Vagina (tissue), 2 donors: ENCODE measurements at regions not wholly inside any gene's neighbourhood (a gene's known extent, or its start where the extent isn't known, plus 50 kb on each side); places are given as distances from the start of the nearest gene placed in this dataset.

Source experiments
- POLR2A ChIP-seq, 2 donors: fragments of 450-650 bp; IDR thresholded peaks; one replicate each; pipeline ENCODE4 v1.6.1; 2017; ENCODE audit warnings: antibody characterized with exemption in 2 of 2, mild to moderate bottlenecking in 2 of 2, moderate library complexity in 2 of 2
- TF ChIP-seq, protein P1 (sequence below), 3 experiments: fragments of 450-650 bp in 2 of 3; fragments of 200-600 bp in 1 of 3; sonication (generic) in 1 of 3; IDR thresholded peaks; one replicate each; pipeline ENCODE4 v1.5.1; 2017 to 2019; ENCODE audit warnings: antibody characterized with exemption in 3 of 3, mild to moderate bottlenecking in 2 of 3, moderate library complexity in 2 of 3

DNA sequence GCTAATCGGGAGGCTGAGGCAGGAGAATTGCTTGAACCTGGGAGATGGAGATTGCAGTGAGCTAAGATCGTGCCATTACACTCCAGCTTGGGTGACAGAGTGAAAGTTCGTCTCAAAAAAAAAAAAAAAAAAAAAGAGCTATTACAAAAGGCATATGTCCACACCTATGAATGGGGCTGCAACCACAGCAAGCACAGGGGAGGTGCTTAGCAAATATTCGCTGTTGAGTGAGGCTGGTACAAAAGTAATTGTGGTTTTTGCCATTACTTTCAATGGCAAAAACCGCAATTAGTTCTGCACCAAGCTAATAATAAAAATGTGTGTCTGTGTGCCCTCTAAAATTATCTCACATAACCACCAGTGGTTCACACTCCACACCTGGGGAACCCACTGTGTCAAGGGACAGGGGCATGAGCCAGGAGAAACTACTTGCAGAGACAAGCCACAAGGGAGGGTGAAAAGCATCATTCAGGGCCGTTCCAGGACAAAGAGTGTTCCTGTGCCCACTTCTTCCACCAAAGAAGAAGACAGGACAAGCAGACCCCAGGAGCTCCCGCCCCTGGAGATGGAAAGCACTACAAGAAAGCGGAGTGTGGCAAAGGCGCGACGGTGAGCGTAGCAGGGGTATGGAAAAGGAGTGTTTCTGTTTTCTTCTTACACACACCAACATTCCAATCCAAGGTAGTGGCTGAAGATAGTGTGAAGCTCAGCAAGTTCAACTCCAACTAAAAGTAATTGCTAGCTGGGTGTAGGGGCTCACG is 84.4 kb upstream of the CNEP1R1 start:
- TF ChIP-seq, protein P1, sequence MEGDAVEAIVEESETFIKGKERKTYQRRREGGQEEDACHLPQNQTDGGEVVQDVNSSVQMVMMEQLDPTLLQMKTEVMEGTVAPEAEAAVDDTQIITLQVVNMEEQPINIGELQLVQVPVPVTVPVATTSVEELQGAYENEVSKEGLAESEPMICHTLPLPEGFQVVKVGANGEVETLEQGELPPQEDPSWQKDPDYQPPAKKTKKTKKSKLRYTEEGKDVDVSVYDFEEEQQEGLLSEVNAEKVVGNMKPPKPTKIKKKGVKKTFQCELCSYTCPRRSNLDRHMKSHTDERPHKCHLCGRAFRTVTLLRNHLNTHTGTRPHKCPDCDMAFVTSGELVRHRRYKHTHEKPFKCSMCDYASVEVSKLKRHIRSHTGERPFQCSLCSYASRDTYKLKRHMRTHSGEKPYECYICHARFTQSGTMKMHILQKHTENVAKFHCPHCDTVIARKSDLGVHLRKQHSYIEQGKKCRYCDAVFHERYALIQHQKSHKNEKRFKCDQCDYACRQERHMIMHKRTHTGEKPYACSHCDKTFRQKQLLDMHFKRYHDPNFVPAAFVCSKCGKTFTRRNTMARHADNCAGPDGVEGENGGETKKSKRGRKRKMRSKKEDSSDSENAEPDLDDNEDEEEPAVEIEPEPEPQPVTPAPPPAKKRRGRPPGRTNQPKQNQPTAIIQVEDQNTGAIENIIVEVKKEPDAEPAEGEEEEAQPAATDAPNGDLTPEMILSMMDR (IDR thresholded peaks at IDR 0.05): no peak
- no peak for TF ChIP-seq POLR2A (IDR thresholded peaks at IDR 0.05)
